Testis (tissue), 2 donors: ENCODE measurements at regions not wholly inside any gene's neighbourhood (a gene's known extent, or its start where the extent isn't known, plus 50 kb on each side); places are given as distances from the start of the nearest gene placed in this dataset.

Experiments used
- DNase-seq: peaks from one replicate; pipeline ENCODE4 v3.0.0-alpha.2; 2019
- H3K27ac ChIP-seq, 2 donors: fragments of 200-600 bp; sonication (generic); one replicate each; pipeline ENCODE4 v1.5.1; 2019
- H3K27me3 ChIP-seq: fragments of 200-600 bp; sonication (generic); one replicate; pipeline ENCODE4 v1.5.1; 2019
- H3K36me3 ChIP-seq: fragments of 200-600 bp; sonication (generic); one replicate; pipeline ENCODE4 v1.5.1; 2017; ENCODE audit warnings: low read depth; ENCODE audit errors: missing control alignments
- H3K4me1 ChIP-seq: fragments of 200-600 bp; sonication (generic); one replicate; pipeline ENCODE4 v1.5.1; 2019
- H3K4me3 ChIP-seq, 2 donors: fragments of 200-600 bp; sonication (generic); one replicate each; pipeline ENCODE4 v1.5.1; 2017 to 2019
- H3K9me3 ChIP-seq: fragments of 200-600 bp; sonication (generic); one replicate; pipeline ENCODE4 v1.5.1; 2017
- CTCF ChIP-seq, 3 experiments: fragments of 450-650 bp in 2 of 3; fragments of 200-600 bp in 1 of 3; sonication (generic) in 1 of 3; IDR thresholded peaks; one replicate each; pipeline ENCODE4 v1.5.1; 2016 to 2019; ENCODE audit warnings: antibody characterized with exemption in 3 of 3, mild to moderate bottlenecking in 2 of 3, moderate library complexity in 1 of 3
- POLR2A ChIP-seq: fragments of 450-650 bp; IDR thresholded peaks from one replicate; pipeline ENCODE4 v1.6.1; 2017; ENCODE audit warnings: antibody characterized with exemption, mild to moderate bottlenecking, moderate library complexity
- WGBS, 2 donors: methylation state at CpG; one replicate each; pipeline ENCODE4 v1.1.5; 2018; 5-methylcytosine and 5-hydroxymethylcytosine counted together
- intact Hi-C: fragments of 100-400 bp; cut with DNase I; formaldehyde crosslinking; loops from one replicate; pipeline ENCODE4 v1.15.1; 2023; ENCODE audit warnings: low total_unique reads

GRCh38 chr9:14396171-14396570, 82.2 kb upstream of the NFIB start:
- Histone ChIP-seq H3K36me3 (no peaks in the 10 kb centered on the region), H3K27me3 (no peaks in the 10 kb centered on the region), H3K9me3 (no peaks in the 10 kb centered on the region), H3K4me1 (no peaks in the 10 kb centered on the region), H3K4me3 (no peak overlapping the region), H3K27ac (no peak overlapping the region)
- 79 to 87% methylated on average over 5 of the region's 5 CpGs for WGBS, 2 donors
- intact Hi-C loops, result no loop called here
- no peak for DNase-seq
- TF ChIP-seq POLR2A (no peak), CTCF (IDR thresholded peaks at IDR 0.05) (no peak)

GRCh38 chr9:14395317-14396082, 81.6 kb upstream of the NFIB start:
- Histone ChIP-seq H3K9me3 (no peaks in the 10 kb centered on the region), H3K36me3 (no peaks in the 10 kb centered on the region), H3K4me3 (no peak overlapping the region), H3K27ac (no peak overlapping the region), H3K4me1 (no peaks in the 10 kb centered on the region), H3K27me3 (no peaks in the 10 kb centered on the region)
- peak; percentile 17 for DNase-seq
- TF ChIP-seq POLR2A (no peak), CTCF (IDR thresholded peaks at IDR 0.05) (no peak)
- WGBS, 2 donors, result 52 to 58% methylated on average over 11 of the region's 11 CpGs
- intact Hi-C loops, result no loop called here

- TF ChIP-seq POLR2A (no peak), CTCF (IDR thresholded peaks at IDR 0.05) (no peak)
- H3K36me3 ChIP-seq, result no peaks in the 10 kb centered on the region
- H3K27ac ChIP-seq, result no peak overlapping the region
- no peaks in the 10 kb centered on the region for H3K9me3 ChIP-seq
- no peaks in the 10 kb centered on the region for H3K4me1 ChIP-seq
- no peak for DNase-seq
- 55 to 60% methylated on average over 2 of the region's 2 CpGs for WGBS, 2 donors
- intact Hi-C loops, result no loop called here
- H3K27me3 ChIP-seq, result no peaks in the 10 kb centered on the region
- no peak overlapping the region for H3K4me3 ChIP-seq
Observed at GRCh38 chr9:14393418-14393817, 79.5 kb upstream of the NFIB start.

GRCh38 chr9:14391620-14392019, 77.7 kb upstream of the NFIB start:
- no peaks in the 10 kb centered on the region for H3K27me3 ChIP-seq
- intact Hi-C loops, result no loop called here
- TF ChIP-seq CTCF (IDR thresholded peaks at IDR 0.05), result no peak
- no peak for TF ChIP-seq POLR2A
- H3K27ac ChIP-seq, result no peak overlapping the region
- DNase-seq, result no peak
- no peaks in the 10 kb centered on the region for H3K9me3 ChIP-seq
- no peaks in the 10 kb centered on the region for H3K4me1 ChIP-seq
- no peaks in the 10 kb centered on the region for H3K36me3 ChIP-seq
- 56 to 65% methylated on average over 3 of the region's 3 CpGs for WGBS, 2 donors
- no peak overlapping the region for H3K4me3 ChIP-seq

GRCh38 chr9:14389657-14390056, 75.7 kb upstream of the NFIB start:
- Histone ChIP-seq H3K4me3 (no peak overlapping the region), H3K4me1 (no peaks in the 10 kb centered on the region), H3K27ac (no peak overlapping the region), H3K9me3 (no peaks in the 10 kb centered on the region), H3K27me3 (no peaks in the 10 kb centered on the region), H3K36me3 (no peaks in the 10 kb centered on the region)
- 85 to 93% methylated on average over 2 of the region's 2 CpGs for WGBS, 2 donors
- intact Hi-C loops, result no loop called here
- DNase-seq, result no peak
- no peak for TF ChIP-seq CTCF (IDR thresholded peaks at IDR 0.05)
- TF ChIP-seq POLR2A, result no peak
